Mesenchymal stem cell (in vitro differentiated cells and primary cell): ENCODE measurements at regions not wholly inside any gene's neighbourhood (a gene's known extent, or its start where the extent isn't known, plus 50 kb on each side); places are given as distances from the start of the nearest gene placed in this dataset.

ENCODE experiments used
- DNase-seq: peaks from one replicate; pipeline ENCODE4 v3.0.0-alpha.2; 2013
- H2AFZ ChIP-seq: one replicate; pipeline ENCODE4 v1.6.1; 2013; ENCODE audit warnings: low read depth, mild to moderate bottlenecking, control low read depth, inconsistent platforms, low read length, moderate library complexity
- H2AK5ac ChIP-seq: 2 replicates; pipeline ENCODE4 v1.6.1; 2013; ENCODE audit warnings: low read length, moderate library complexity, mild to moderate bottlenecking, inconsistent platforms; ENCODE audit not compliant: severe bottlenecking
- H2BK120ac ChIP-seq: one replicate; pipeline ENCODE4 v1.6.1; 2013; ENCODE audit warnings: low read depth, mild to moderate bottlenecking, inconsistent platforms, low read length, moderate library complexity
- H2BK12ac ChIP-seq, 2 experiments: one replicate each; pipeline ENCODE4 v1.6.1; 2013; ENCODE audit warnings: inconsistent platforms in 2 of 2, low read length in 2 of 2, mild to moderate bottlenecking in 2 of 2, moderate library complexity in 2 of 2, control low read depth in 1 of 2
- H2BK15ac ChIP-seq: one replicate; pipeline ENCODE4 v1.6.1; 2013; ENCODE audit warnings: mild to moderate bottlenecking, low read depth, inconsistent platforms; ENCODE audit not compliant: poor library complexity, severe bottlenecking
- H2BK5ac ChIP-seq: 2 replicates; pipeline ENCODE4 v1.6.1; 2013; ENCODE audit warnings: low read depth, mild to moderate bottlenecking, low read length, control low read depth, inconsistent platforms; ENCODE audit not compliant: poor library complexity, severe bottlenecking
- H3K14ac ChIP-seq, 2 experiments: one replicate each; pipeline ENCODE4 v1.6.1; 2013; ENCODE audit warnings: inconsistent platforms in 2 of 2, low read length in 2 of 2, control low read depth in 1 of 2, mild to moderate bottlenecking in 1 of 2, moderate library complexity in 1 of 2
- H3K18ac ChIP-seq, 2 experiments: one replicate each; pipeline ENCODE4 v1.6.1; 2013; ENCODE audit warnings: inconsistent platforms in 2 of 2, low read length in 2 of 2, control low read depth in 1 of 2, low read depth in 1 of 2, mild to moderate bottlenecking in 1 of 2
- H3K23ac ChIP-seq, 2 experiments: one replicate each; pipeline ENCODE4 v1.6.1; 2013; ENCODE audit warnings: inconsistent platforms in 2 of 2, low read length in 2 of 2, mild to moderate bottlenecking in 2 of 2, moderate library complexity in 2 of 2, control low read depth in 1 of 2
- H3K27ac ChIP-seq: 2 replicates; pipeline ENCODE4 v1.5.1; 2013; ENCODE audit warnings: mild to moderate bottlenecking, moderate library complexity, low read length, control low read depth, inconsistent platforms; ENCODE audit not compliant: poor library complexity, severe bottlenecking
- H3K27me3 ChIP-seq, 2 experiments: 2 replicates each; pipeline versions ENCODE4 v1.6.1 to v1.7.0; 2013; ENCODE audit warnings: low read length in 2 of 2, mild to moderate bottlenecking in 2 of 2, moderate library complexity in 2 of 2, control low read depth in 1 of 2, inconsistent platforms in 1 of 2; ENCODE audit not compliant: control insufficient read depth in 1 of 2, insufficient read depth in 1 of 2
- H3K36me3 ChIP-seq, 2 experiments: 2 replicates each; pipeline versions ENCODE4 v1.6.1 to v1.7.0; 2013; ENCODE audit warnings: low read length in 2 of 2, control low read depth in 1 of 2, inconsistent platforms in 1 of 2, low read depth in 1 of 2, mild to moderate bottlenecking in 1 of 2; ENCODE audit not compliant: insufficient read depth in 2 of 2, control insufficient read depth in 1 of 2
- H3K4ac ChIP-seq, 2 experiments: one replicate each; pipeline ENCODE4 v1.6.1; 2013; ENCODE audit warnings: inconsistent platforms in 2 of 2, low read length in 2 of 2, mild to moderate bottlenecking in 2 of 2, moderate library complexity in 2 of 2, control low read depth in 1 of 2, low read depth in 1 of 2
- H3K4me1 ChIP-seq: 2 replicates; pipeline ENCODE4 v1.6.1; 2013; ENCODE audit warnings: low read depth, low read length, control low read depth; ENCODE audit not compliant: control insufficient read depth, insufficient read depth
- H3K4me2 ChIP-seq: 2 replicates; pipeline ENCODE4 v1.6.1; 2013; ENCODE audit warnings: low read length, mild to moderate bottlenecking, inconsistent platforms; ENCODE audit not compliant: poor library complexity, severe bottlenecking
- H3K4me3 ChIP-seq, 2 experiments: 2 replicates each; pipeline versions ENCODE4 v1.5.1 to v1.7.0; 2013; ENCODE audit warnings: low read length in 2 of 2, mild to moderate bottlenecking in 2 of 2, control low read depth in 1 of 2, low read depth in 1 of 2; ENCODE audit not compliant: insufficient read depth in 1 of 2
- H3K79me1 ChIP-seq: replicated peaks from 2 replicates; pipeline ENCODE4 v1.6.1; 2013; ENCODE audit warnings: mild to moderate bottlenecking, control low read depth, low read length, inconsistent platforms; ENCODE audit not compliant: poor library complexity, severe bottlenecking
- H3K9ac ChIP-seq: 2 replicates; pipeline ENCODE4 v1.7.0; 2013; ENCODE audit warnings: mild to moderate bottlenecking, low read length, moderate library complexity
- H3K9me3 ChIP-seq: 2 replicates; pipeline ENCODE4 v1.7.0; 2013; ENCODE audit warnings: mild to moderate bottlenecking, low read length; ENCODE audit not compliant: control insufficient read depth
- H4K8ac ChIP-seq: one replicate; pipeline ENCODE4 v1.6.1; 2013; ENCODE audit warnings: inconsistent platforms, mild to moderate bottlenecking, low read length, moderate library complexity
- H4K91ac ChIP-seq: one replicate; pipeline ENCODE4 v1.6.1; 2013; ENCODE audit warnings: mild to moderate bottlenecking, low read length, inconsistent platforms
- WGBS: methylation state at CpG from one replicate; pipeline ENCODE4 v1.1.7; 2013; ENCODE audit warnings: mixed read lengths; 5-methylcytosine and 5-hydroxymethylcytosine counted together

GRCh38 chr1:29861922-29862321 is 625.6 kb downstream of the PTPRU start:
- Histone ChIP-seq H3K14ac (no peak overlapping the region), H2AK5ac (no peak overlapping the region), H3K36me3 (no peaks in the 10 kb centered on the region), H3K4me3 (no peak overlapping the region), H3K9ac (no peak overlapping the region), H3K4me1 (peaks cover 3% of the 10 kb centered on the region), H3K18ac (no peak overlapping the region), H3K9me3 (peaks cover 20% of the 10 kb centered on the region), H3K4me2 (no peak overlapping the region), H3K79me1 (no peaks in the 10 kb centered on the region), H3K23ac (no peak overlapping the region), H2BK120ac (no peak overlapping the region), H2BK12ac (no peak overlapping the region), H2BK5ac (no peak overlapping the region), H2BK15ac (no peak overlapping the region), H2AFZ (no peak overlapping the region), H3K27ac (no peak overlapping the region), H4K8ac (no peak overlapping the region), H3K4ac (no peak overlapping the region), H4K91ac (no peak overlapping the region), H3K27me3 (peaks cover 12 to 15% of the 10 kb centered on the region in 2 experiments)
- no peak for DNase-seq
- WGBS, result 42% methylated on average over 1 of the region's 1 CpG

GRCh38 chr1:29861446-29861845 is 625.1 kb downstream of the PTPRU start:
- no peak overlapping the region for H4K8ac ChIP-seq
- no peak overlapping the region for H2AK5ac ChIP-seq
- no peaks in the 10 kb centered on the region for H3K79me1 ChIP-seq
- H3K14ac ChIP-seq, result no peak overlapping the region
- no peak overlapping the region for H3K23ac ChIP-seq
- no peak overlapping the region for H3K27ac ChIP-seq
- H2BK5ac ChIP-seq, result no peak overlapping the region
- no peak overlapping the region for H2AFZ ChIP-seq
- H2BK120ac ChIP-seq, result no peak overlapping the region
- no peak overlapping the region for H3K4me3 ChIP-seq
- no peak overlapping the region for H4K91ac ChIP-seq
- H2BK12ac ChIP-seq, result no peak overlapping the region
- H3K4me1 ChIP-seq, result peaks cover 5% of the 10 kb centered on the region
- H3K9me3 ChIP-seq, result peaks cover 20% of the 10 kb centered on the region
- no peak overlapping the region for H3K4me2 ChIP-seq
- no peak overlapping the region for H3K4ac ChIP-seq
- H3K18ac ChIP-seq, result no peak overlapping the region
- DNase-seq, result no peak
- WGBS, result 73% methylated on average over 1 of the region's 1 CpG
- H3K9ac ChIP-seq, result no peak overlapping the region
- no peaks in the 10 kb centered on the region for H3K36me3 ChIP-seq
- H3K27me3 ChIP-seq, result peaks cover 9 to 13% of the 10 kb centered on the region in 2 experiments
- no peak overlapping the region for H2BK15ac ChIP-seq

GRCh38 chr1:29860681-29861080 is 624.4 kb downstream of the PTPRU start:
- no peak overlapping the region for H4K8ac ChIP-seq
- H3K36me3 ChIP-seq, result no peaks in the 10 kb centered on the region
- no peak overlapping the region for H3K4me3 ChIP-seq
- H2BK5ac ChIP-seq, result no peak overlapping the region
- H2BK15ac ChIP-seq, result no peak overlapping the region
- no peak overlapping the region for H3K4me2 ChIP-seq
- peaks cover 8% of the 10 kb centered on the region for H3K4me1 ChIP-seq
- 87% methylated on average over 2 of the region's 2 CpGs for WGBS
- H3K4ac ChIP-seq, result no peak overlapping the region
- H3K18ac ChIP-seq, result no peak overlapping the region
- H3K79me1 ChIP-seq, result no peaks in the 10 kb centered on the region
- H3K9me3 ChIP-seq, result peaks cover 20% of the 10 kb centered on the region
- peaks cover 5 to 16% of the 10 kb centered on the region in 2 experiments for H3K27me3 ChIP-seq
- H3K9ac ChIP-seq, result no peak overlapping the region
- H2AFZ ChIP-seq, result no peak overlapping the region
- no peak for DNase-seq
- no peak overlapping the region for H2BK12ac ChIP-seq
- H2BK120ac ChIP-seq, result no peak overlapping the region
- no peak overlapping the region for H2AK5ac ChIP-seq
- H4K91ac ChIP-seq, result no peak overlapping the region
- H3K14ac ChIP-seq, result no peak overlapping the region
- no peak overlapping the region for H3K27ac ChIP-seq
- no peak overlapping the region for H3K23ac ChIP-seq

GRCh38 chr1:29860056-29860455 is 623.7 kb downstream of the PTPRU start:
- H4K8ac ChIP-seq, result no peak overlapping the region
- no peak overlapping the region for H3K27ac ChIP-seq
- no peak for DNase-seq
- H3K18ac ChIP-seq, result no peak overlapping the region
- H3K4ac ChIP-seq, result no peak overlapping the region
- peaks cover 20% of the 10 kb centered on the region for H3K9me3 ChIP-seq
- H2BK15ac ChIP-seq, result no peak overlapping the region
- no peak overlapping the region for H3K23ac ChIP-seq
- H3K4me3 ChIP-seq, result no peak overlapping the region
- no peaks in the 10 kb centered on the region for H3K36me3 ChIP-seq
- peaks cover 8% of the 10 kb centered on the region for H3K4me1 ChIP-seq
- peaks cover 5 to 21% of the 10 kb centered on the region in 2 experiments for H3K27me3 ChIP-seq
- H2AK5ac ChIP-seq, result no peak overlapping the region
- no peak overlapping the region for H2BK120ac ChIP-seq
- no peak overlapping the region for H3K14ac ChIP-seq
- WGBS, result 74% methylated on average over 1 of the region's 1 CpG
- no peak overlapping the region for H3K9ac ChIP-seq
- no peak overlapping the region for H2BK5ac ChIP-seq
- H3K79me1 ChIP-seq, result no peaks in the 10 kb centered on the region
- no peak overlapping the region for H4K91ac ChIP-seq
- H2BK12ac ChIP-seq, result no peak overlapping the region
- H2AFZ ChIP-seq, result no peak overlapping the region
- no peak overlapping the region for H3K4me2 ChIP-seq
